HG03095 (cell line): ENCODE measurements at regions not wholly inside any gene's neighbourhood (a gene's known extent, or its start where the extent isn't known, plus 50 kb on each side); places are given as distances from the start of the nearest gene placed in this dataset.
"Not testable (repeated sequence)": the region's sequence is repeated elsewhere in the genome, so short reads cannot be mapped to it uniquely, and the experiment has no call there.

ENCODE experiments used
- ATAC-seq: cut with Tn5 transposase; IDR thresholded peaks from one replicate; pipeline ENCODE4 v1.9.1; 2021; ENCODE audit warnings: moderate library complexity; ENCODE audit not compliant: unreplicated experiment

DNA sequence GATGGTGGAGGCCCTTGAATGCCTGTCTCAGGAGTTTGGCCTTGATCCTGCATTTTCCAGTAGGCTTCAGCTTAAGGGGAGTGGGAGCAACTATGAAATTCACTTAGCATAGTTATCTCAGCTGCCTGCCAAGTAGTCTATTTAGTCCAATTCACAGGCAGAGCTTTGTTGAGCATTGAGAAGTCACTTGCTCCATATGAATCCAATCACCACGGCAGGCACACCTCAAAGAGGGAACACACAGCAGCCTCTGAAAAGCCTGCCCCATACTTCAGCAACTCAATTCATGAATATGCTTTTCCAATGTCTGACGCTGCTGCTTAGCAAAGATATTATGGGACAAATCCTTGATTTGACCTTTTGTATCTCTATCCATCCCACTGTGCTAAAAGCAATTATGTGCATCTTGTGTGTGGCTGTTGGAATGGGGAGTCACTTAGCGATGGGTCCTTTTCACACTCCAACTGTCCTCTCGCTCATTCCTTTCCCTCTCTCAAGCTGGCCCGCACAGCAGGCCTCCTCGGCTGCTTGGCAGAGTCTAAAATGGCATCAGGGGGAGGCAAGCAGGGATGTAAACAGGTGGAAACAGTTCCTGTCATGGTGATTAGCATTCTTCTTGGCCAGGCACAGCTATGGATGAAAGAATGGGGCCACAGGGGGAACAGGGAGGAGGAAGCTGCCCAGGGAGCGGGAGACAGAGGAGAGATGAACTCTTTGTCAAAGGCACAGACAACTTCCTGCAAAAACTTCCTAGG is 56.0 kb upstream of the LRPPRC start:
- ATAC-seq, result no peak

DNA sequence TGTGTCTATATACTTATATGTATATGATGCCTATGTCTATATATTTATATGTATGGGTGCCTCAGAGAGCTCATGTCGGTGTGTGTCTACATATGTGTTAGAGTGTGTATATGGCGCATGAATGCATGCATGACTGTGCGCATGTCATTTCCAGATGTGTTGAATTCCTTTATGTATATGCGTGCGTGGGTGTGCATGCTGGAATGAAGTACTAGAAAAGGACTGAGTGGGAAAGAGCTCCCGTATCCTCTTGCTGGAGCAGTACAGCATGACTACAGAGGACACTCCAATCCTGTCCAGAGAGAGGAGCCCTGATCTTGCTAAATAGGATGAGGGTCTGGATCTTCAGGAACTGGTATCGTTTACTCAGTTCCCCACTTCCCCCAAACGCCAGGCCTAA is 56.8 kb upstream of the LRPPRC start:
- no peak for ATAC-seq

DNA sequence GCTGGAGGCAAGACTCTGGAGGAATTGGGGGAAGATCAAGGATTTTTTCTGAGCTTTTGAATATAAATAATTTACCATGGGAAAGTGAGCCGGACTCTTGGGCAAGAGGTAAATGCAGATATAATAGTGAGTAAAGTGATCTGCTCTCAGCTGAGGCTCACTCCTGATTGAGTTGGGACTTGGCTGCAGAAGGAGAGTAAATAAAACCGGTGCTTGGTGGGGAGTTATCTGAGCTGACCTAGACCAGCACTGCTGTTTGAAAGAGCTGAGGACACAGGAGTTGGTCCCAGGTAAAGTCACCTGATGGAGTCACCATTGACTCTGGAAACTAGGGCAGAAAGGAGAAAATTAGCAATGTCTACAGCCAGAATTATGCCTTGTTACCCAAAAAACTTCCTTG is 57.3 kb upstream of the LRPPRC start:
- ATAC-seq, result no peak

DNA sequence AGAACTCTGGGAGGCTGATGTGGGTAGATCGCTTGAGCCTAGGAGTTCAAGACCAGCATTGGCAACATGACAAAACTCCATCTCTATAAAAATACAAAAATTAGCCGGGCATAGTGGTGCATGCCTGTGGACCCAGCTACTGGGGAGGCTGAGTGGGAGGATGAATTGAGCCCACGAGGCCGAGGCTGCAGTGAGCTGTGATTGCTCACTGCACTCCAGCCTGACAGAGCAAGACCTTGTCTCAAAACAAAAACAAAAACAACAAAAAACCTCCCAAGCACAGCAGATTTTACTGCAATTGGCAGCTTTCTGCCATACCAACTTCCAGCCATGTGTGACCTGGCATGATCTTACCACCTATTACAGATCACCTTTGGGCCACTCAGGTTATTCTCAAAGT is 57.7 kb upstream of the LRPPRC start:
- no peak for ATAC-seq

DNA sequence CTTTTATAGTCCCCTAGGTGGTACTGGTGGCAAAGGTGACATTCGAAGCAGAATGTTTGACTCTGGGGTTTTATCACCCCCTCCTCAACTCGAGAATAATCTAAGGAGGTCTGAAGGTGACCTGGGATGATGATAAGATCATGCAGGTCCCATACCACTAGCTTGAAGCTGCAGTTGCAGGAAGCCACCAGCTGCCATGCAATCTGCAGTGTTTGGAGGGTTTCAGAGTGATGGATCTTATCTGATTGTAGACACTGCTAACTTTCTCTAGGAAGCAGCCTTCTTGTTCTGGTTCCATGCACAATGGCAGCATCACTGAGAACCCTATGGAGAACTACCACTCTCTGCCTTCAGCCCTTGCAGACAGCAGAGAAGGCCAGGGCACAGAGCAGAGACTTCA is 59.4 kb upstream of the LRPPRC start:
- ATAC-seq, result no peak

DNA sequence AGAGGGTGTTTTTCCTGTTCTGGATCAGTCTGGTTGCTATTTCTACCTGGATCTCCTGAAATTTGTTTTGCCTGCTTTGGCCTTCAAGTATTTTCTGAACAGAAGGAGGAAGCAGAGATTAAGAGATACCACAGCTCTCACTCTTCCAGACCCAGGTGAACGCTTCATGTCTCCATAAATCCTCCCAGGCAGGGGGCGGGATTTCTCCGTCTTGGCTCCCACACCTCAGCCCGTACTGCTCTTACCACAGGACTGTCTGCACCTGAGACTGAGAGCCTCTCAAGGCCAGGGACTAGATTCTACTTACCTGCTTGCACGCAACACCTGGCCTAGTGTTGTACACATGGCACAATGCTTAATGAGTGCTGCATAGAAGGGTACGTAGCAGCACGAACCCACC is 59.9 kb upstream of the LRPPRC start:
- ATAC-seq, result no peak

DNA sequence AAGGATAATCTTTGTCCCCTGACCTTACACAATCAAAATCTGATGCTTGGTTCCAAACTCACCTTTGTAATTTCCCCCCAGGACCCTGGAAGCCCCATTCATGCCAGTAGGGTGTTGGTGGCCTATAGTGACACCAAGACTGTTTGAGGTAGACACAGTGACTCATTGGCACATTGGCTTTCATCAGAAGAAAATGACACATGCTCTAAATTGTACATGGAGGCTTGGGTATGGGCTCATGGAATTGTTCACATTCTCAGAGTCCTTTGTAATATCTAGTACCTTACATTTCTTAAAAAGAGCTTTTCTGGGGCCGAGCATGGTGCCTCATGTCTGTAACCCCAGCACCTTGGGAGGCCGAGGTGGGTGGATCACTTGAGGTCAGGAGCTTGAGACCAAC is 61.2 kb upstream of the LRPPRC start:
- no peak for ATAC-seq

DNA sequence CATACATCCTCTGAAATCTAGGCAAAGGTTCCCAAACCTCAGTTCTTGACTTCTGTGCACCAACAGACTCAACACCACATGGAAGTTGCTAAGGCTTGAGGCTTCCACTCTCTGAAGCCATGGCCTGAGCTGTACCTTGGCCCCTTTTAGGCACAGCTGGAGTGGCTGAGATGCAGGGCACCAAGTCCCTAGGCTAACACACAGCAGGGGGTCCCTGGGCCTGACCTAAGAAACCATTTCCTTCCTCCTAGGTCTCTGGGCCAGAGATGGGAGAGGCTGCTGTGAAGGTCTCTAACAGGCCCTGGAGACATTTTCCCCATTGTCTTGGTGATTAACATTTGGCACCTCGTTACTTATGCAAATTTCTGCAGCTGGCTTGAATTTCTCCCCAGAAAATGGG is 64.5 kb upstream of the LRPPRC start:
- ATAC-seq, result not testable (repeated sequence)

DNA sequence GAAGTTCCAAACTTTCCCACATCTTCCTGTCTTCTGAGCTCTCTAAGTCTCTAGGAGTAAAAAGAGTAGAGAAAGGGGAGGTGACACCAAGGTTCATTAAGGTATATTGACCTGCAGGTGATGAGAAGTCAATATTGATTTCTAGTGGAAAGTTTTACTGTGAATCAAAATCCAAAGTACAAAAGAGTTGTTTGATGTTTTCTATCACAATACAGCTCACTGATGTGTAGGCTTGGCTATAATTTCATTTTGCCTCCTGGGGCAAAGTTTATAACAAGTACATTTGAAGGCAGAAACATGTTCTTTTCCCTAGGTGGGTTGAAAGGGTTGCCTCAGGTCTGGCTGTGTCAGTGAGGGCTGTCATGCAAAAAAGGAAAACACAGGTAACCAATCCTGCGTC is 65.2 kb upstream of the LRPPRC start:
- no peak for ATAC-seq

DNA sequence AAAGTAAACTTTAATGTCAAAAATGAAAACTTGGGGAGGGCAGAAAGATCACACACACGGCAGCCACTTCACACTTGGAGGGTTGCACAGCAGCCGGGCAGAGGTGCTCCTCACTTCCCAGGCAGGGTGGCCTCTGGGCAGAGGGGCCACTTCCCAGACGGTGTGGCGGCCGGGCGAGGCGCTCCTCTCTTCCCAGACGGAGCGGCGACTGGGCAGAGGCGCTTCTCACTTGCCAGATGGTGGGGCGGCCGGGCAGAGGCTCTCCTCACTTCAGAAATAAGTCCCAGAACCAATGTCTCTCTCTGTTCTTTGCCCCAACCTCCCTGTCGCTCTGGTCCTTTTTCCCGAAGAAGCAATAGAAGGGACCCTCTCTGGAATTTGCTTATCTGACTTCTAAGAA is 65.7 kb upstream of the LRPPRC start:
- no peak for ATAC-seq

DNA sequence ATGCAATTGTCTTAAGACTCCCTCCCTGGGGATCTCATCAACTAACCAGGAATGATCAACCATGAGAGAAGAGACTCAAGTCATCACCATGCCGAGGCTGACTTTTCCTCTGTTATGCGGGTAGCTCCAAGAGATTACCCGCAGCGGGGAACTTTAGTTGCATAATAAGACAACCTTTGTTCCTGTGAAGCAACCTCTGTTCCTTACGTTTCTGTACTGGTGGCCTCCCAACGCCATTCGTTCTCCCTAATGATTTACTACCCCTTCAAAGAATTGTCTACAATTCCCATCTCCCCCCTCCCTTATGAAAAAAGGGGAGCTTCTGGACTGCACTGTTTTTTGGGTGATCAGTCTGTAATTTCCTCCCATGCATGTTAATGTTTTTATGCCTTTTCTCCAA is 66.1 kb upstream of the LRPPRC start:
- ATAC-seq, result no peak

DNA sequence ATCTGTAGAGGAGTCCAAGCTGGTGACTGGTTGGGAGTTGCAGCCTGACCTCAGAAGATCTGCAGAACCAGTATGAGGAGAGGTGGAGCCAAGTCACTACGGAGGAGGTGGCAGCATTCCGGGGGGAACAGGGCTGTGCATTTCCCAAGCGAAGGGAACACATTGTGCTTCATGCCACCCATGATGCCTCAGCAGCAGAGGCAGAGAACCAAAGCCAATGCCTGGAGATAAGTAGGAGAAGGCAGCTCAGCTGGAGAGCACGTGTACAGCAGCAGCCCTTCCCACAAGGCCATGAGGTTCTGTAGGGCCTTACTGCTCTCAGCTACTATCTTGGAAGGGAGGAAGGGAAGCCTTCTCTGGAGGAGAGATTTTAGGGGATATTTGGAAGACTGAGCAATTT is 67.2 kb upstream of the LRPPRC start:
- ATAC-seq, result no peak

DNA sequence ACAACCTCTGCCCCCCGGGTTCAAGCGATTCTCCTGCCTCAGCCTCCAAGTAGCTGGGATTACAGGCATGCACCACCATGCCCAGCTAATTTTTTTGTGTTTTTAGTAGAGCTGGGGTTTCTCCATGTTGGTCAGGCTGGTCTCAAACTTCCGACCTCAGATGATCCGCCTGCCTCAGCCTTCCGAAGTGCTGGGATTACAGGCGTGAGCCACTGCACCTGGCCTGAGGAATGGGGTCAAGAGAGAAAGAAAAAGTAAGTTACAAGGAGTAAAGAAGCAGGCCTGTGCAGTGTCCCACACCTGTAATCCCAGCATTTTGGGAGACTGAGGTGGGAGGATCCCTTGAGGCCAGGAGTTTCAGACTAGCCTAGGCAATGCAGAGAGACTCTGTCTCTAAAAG is 68.5 kb upstream of the LRPPRC start:
- not testable (repeated sequence) for ATAC-seq

DNA sequence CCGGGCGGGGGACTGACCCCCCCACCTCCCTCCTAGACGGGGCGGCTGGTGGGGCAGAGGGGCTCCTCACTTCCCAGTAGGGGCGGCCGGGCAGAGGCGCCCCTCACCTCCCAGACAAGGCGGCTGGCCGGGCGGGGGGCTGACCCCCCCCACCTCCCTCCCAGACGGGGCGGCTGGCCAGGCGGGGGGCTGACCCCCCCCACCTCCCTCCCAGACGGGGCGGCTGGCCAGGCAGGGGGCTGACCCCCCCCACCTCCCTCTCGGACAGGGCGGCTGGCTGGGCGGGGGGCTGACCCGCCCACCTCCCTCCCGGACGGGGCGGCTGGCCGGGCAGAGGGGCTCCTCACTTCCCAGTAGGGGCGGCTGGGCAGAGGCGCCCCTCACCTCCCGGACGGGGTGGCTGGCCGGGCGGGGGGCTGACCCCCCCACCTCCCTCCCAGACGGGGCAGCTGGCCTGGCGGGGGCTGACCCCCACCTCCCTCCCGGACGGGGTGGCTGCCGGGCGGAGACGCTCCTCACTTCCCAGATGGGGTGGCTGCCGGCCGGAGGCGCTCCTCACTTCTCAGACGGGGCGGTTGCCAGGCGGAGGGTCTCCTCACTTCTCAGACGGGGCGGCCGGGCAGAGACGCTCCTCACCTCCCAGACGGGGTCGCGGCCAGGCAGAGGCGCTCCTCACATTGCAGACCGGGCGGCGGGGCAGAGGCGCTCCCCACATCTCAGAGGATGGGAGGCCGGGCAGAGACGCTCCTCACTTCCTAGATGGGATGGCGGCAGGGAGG is 71.4 kb upstream of the LRPPRC start:
- ATAC-seq, result not testable (repeated sequence)

DNA sequence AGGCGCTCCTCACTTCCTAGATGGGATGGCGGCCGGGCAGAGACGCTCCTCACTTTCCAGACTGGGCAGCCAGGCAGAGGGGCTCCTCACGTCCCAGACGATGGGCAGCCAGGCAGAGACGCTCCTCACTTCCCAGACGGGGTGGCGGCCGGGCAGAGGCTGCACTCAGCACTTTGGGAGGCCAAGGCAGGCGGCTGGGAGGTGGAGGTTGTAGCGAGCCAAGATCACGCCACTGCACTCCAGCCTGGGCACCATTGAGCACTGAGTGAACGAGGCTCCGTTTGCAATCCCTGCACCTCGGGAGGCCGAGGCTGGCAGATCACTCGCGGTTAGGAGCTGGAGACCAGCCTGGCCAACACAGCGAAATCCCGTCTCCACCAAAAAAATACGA is 72.0 kb upstream of the LRPPRC start:
- ATAC-seq, result not testable (repeated sequence)

DNA sequence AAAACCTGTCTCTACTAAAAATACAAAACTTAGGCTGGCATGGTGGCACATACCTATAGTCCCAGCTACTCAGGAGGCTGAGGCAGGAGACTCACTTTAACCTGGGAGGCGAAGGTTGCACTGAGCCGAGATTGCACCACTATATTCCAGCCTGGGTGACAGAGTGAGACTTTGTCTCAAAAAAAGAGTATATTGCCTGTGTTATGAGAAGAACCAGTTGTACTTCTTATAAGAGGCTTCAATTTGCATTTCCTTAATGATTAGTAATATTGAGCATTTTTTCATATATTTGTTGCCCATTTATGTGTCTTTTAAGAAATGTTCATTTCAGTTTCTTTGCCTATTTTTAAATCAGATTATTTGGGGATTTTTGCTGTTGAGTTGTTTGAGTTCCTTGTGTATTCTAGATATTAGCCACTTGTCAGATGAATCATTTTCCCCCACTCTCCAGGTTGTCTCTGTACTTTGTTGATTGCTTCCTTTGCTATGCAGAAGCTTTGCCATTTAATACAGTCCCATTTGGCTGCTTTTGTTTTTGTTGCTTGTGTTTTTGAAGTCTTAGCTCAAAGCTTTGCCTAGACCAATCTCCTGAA is 75.8 kb upstream of the LRPPRC start:
- no peak for ATAC-seq

DNA sequence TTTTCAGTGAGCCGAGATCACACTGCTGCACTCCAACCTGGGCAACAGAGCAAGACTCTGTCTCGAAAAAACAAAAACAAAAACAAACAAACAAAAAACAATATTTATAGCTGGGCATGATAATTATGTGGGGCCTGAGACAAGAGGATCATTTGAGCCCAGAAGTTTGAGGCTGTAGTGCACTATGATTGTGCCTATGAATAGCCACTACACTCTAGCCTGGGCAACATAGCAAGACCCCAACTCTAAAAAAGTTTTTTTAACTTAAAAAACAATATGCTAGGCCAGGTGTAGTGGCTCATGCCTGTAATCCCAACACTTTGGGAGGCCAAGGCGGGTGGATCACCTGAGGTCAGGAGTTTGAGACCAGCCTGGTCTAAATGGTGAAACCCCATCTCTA is 77.9 kb upstream of the LRPPRC start:
- not testable (repeated sequence) for ATAC-seq

DNA sequence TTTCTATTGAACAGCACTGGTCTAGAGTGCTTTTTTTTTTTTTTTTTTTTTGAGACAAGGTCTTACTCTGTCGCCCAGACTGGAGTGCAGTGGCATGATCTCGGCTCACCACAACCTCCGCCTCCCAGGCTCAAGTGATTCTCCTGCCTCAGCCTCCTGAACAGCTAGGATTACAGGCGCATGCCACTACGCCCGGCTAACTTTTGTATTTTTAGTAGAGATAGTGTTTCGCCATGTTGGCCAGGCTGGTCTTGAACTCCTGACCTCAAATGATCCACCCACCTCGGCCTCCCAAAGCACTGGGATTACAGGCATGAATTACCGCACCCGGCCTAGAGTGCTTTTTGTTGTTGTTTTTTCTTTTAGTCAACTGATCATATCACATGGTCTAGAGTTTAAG is 79.0 kb upstream of the LRPPRC start:
- ATAC-seq, result not testable (repeated sequence)

DNA sequence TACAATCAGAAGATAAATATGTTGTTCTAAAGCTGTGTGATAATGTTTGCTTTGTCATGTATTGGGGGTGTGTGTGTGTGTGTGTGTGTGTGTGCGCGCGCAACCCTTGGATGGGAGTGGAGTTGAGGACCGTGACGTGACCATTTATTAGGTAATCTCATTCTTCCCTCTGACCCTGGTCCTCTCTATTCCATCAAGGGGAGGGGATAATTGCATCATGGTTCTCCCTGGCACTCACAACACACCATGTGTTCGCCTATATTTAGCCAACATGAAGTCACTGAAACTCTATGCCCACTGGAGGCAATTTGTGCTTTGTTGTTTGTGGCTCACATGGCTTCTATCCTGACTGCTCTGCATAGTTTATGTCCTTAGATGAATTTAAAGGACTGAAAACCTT is 79.8 kb upstream of the LRPPRC start:
- no peak for ATAC-seq

DNA sequence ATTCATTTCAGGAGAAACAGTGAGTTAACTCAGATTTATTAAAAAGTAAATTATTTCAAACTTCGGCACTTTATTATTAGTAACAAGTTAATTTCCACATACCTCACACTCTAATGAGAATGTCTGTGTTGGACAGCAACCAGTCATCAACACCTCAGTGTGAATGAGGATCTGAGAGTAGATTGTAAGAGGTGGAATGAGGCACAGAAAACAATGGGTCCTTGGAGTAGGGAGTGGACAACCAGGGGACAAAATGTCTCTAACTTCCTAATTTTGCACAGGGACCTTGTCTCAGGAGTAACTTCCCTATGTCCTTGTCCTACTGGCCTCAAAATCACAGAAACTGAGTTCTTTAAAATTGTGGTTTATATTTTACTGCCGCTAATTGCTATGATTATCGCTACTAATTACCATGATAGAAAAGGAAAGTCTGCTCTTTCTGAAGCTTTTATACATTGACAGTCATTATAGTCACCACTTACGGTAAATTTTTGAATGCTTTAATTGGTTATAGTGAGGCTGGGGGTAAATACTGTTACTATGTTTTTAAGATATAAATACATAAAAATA is 82.2 kb upstream of the LRPPRC start:
- ATAC-seq, result no peak

DNA sequence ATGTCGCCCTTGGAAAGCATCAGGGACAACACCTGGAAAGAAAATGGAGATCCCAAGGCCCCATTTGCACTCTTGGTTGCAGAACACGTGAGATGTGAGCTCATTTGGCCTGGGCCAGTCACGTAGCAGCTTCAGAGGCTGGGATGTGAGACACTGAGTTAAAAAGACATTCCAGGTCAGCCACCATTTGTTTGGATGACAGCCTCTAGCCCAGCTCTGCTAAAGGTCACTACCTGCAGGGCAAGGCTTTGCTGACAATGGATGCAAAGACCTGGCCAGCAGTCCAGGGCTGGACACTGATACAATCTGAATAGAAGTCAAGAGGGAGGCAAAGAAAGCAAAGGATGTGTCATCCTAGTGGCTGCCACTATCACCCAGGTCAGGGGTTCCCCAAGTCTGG is 83.9 kb upstream of the LRPPRC start:
- no peak for ATAC-seq

DNA sequence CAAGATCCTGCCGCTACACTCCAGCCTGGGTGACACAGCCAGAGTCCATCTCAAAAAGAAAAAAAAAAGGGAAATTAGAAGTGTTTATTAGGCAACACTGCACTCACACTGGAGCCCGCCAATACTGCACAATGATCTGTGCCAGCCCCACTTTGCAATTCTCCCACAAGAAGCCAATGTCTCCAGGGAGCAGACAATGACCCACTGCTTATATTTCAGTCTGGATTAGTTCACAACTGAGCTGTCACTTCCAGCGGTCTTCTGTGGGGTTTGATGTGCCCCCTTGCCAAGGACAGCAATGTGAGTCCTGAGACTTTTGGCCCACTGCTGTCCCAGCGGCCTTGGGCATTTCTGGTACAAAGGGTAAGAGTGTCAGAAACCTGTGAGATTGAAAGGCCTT is 85.6 kb upstream of the PPM1B start:
- no peak for ATAC-seq
